Duodenal mucosa (tissue), 2 donors: ENCODE measurements at regions not wholly inside any gene's neighbourhood (a gene's known extent, or its start where the extent isn't known, plus 50 kb on each side); places are given as distances from the start of the nearest gene placed in this dataset.

ENCODE experiments used
- H3K27ac ChIP-seq: one replicate; pipeline ENCODE4 v1.7.0; 2013; ENCODE audit warnings: low read depth, low read length
- H3K27me3 ChIP-seq, 2 donors: one replicate each; pipeline ENCODE4 v1.7.0; 2013; ENCODE audit warnings: low read length in 2 of 2, control low read depth in 1 of 2; ENCODE audit not compliant: insufficient read depth in 2 of 2, control insufficient read depth in 1 of 2
- H3K36me3 ChIP-seq, 2 donors: one replicate each; pipeline ENCODE4 v1.7.0; 2013; ENCODE audit warnings: low read length in 2 of 2, control low read depth in 1 of 2; ENCODE audit not compliant: insufficient read depth in 2 of 2, control insufficient read depth in 1 of 2
- H3K4me1 ChIP-seq, 2 donors: one replicate each; pipeline ENCODE4 v1.7.0; 2013; ENCODE audit warnings: low read length in 2 of 2, control low read depth in 1 of 2; ENCODE audit not compliant: insufficient read depth in 2 of 2, control insufficient read depth in 1 of 2
- H3K4me3 ChIP-seq, 2 donors: one replicate each; pipeline ENCODE4 v1.7.0; 2013; ENCODE audit warnings: low read length in 2 of 2, low read depth in 1 of 2
- H3K9ac ChIP-seq, 2 donors: one replicate each; pipeline ENCODE4 v1.7.0; 2013; ENCODE audit warnings: low read length in 2 of 2, low read depth in 1 of 2
- H3K9me3 ChIP-seq, 2 donors: one replicate each; pipeline ENCODE4 v1.7.0; 2013; ENCODE audit warnings: low read length in 2 of 2, control low read depth in 1 of 2; ENCODE audit not compliant: control insufficient read depth in 1 of 2

GRCh38 chr2:375270-375955 lies 87.5 kb upstream of the ALKAL2 start:
- Histone ChIP-seq H3K9me3 (no peaks in the 10 kb centered on the region), H3K4me1 (no peaks in the 10 kb centered on the region), H3K36me3 (no peaks in the 10 kb centered on the region), H3K27ac (no peak overlapping the region), H3K27me3 (no peaks in the 10 kb centered on the region), H3K4me3 (no peak overlapping the region), H3K9ac (no peak overlapping the region)

- Histone ChIP-seq H3K9ac (no peak overlapping the region), H3K36me3 (no peaks in the 10 kb centered on the region), H3K9me3 (no peaks in the 10 kb centered on the region), H3K4me1 (no peaks in the 10 kb centered on the region), H3K4me3 (no peak overlapping the region), H3K27ac (no peak overlapping the region), H3K27me3 (no peaks in the 10 kb centered on the region)
Observed at GRCh38 chr2:368386-368785, 80.5 kb upstream of the ALKAL2 start.

GRCh38 chr2:367246-367645 lies 79.4 kb upstream of the ALKAL2 start:
- no peak overlapping the region for H3K27ac ChIP-seq
- H3K9me3 ChIP-seq = peaks cover 0 to 1% of the 10 kb centered on the region in 2 donors
- no peaks in the 10 kb centered on the region for H3K27me3 ChIP-seq
- no peak overlapping the region for H3K9ac ChIP-seq
- no peaks in the 10 kb centered on the region for H3K36me3 ChIP-seq
- no peak overlapping the region for H3K4me3 ChIP-seq
- no peaks in the 10 kb centered on the region for H3K4me1 ChIP-seq

GRCh38 chr2:366706-367105 lies 78.8 kb upstream of the ALKAL2 start:
- Histone ChIP-seq H3K9me3 (peaks cover 0 to 3% of the 10 kb centered on the region in 2 donors), H3K27ac (no peak overlapping the region), H3K9ac (no peak overlapping the region), H3K4me3 (no peak overlapping the region), H3K4me1 (no peaks in the 10 kb centered on the region), H3K27me3 (no peaks in the 10 kb centered on the region), H3K36me3 (no peaks in the 10 kb centered on the region)

GRCh38 chr2:365367-366275 lies 77.7 kb upstream of the ALKAL2 start:
- Histone ChIP-seq H3K4me1 (no peaks in the 10 kb centered on the region), H3K27me3 (no peaks in the 10 kb centered on the region), H3K27ac (no peak overlapping the region), H3K36me3 (no peaks in the 10 kb centered on the region), H3K9me3 (peaks cover 0 to 3% of the 10 kb centered on the region in 2 donors), H3K4me3 (no peak overlapping the region), H3K9ac (no peak overlapping the region)

GRCh38 chr2:363824-364470 lies 76.1 kb upstream of the ALKAL2 start:
- peaks cover 0 to 3% of the 10 kb centered on the region in 2 donors for H3K9me3 ChIP-seq
- no peaks in the 10 kb centered on the region for H3K4me1 ChIP-seq
- H3K27me3 ChIP-seq = peaks cover 0 to 2% of the 10 kb centered on the region in 2 donors
- no peak overlapping the region for H3K4me3 ChIP-seq
- H3K27ac ChIP-seq = no peak overlapping the region
- H3K9ac ChIP-seq = no peak overlapping the region
- no peaks in the 10 kb centered on the region for H3K36me3 ChIP-seq

- H3K9me3 ChIP-seq = peaks cover 0 to 3% of the 10 kb centered on the region in 2 donors
- H3K4me3 ChIP-seq = no peak overlapping the region
- no peaks in the 10 kb centered on the region for H3K36me3 ChIP-seq
- no peaks in the 10 kb centered on the region for H3K4me1 ChIP-seq
- no peak overlapping the region for H3K27ac ChIP-seq
- peaks cover 4 to 5% of the 10 kb centered on the region in 2 donors for H3K27me3 ChIP-seq
- no peak overlapping the region for H3K9ac ChIP-seq
Observed at GRCh38 chr2:362924-363323, 75.0 kb upstream of the ALKAL2 start.

- Histone ChIP-seq H3K9me3 (peaks cover 0 to 3% of the 10 kb centered on the region in 2 donors), H3K27ac (no peak overlapping the region), H3K27me3 (peaks cover 5 to 8% of the 10 kb centered on the region in 2 donors), H3K4me3 (no peak overlapping the region), H3K36me3 (no peaks in the 10 kb centered on the region), H3K9ac (no peak overlapping the region), H3K4me1 (no peaks in the 10 kb centered on the region)
Observed at GRCh38 chr2:360124-360523, 72.2 kb upstream of the ALKAL2 start.

- H3K4me3 ChIP-seq = no peak overlapping the region
- H3K4me1 ChIP-seq = no peaks in the 10 kb centered on the region
- H3K27me3 ChIP-seq = peaks cover 5 to 8% of the 10 kb centered on the region in 2 donors
- no peak overlapping the region for H3K9ac ChIP-seq
- H3K9me3 ChIP-seq = peaks cover 0 to 3% of the 10 kb centered on the region in 2 donors
- no peak overlapping the region for H3K27ac ChIP-seq
- H3K36me3 ChIP-seq = no peaks in the 10 kb centered on the region
Observed at GRCh38 chr2:359047-359446, 71.2 kb upstream of the ALKAL2 start.

GRCh38 chr2:357811-358210 lies 69.9 kb upstream of the ALKAL2 start:
- Histone ChIP-seq H3K4me1 (no peaks in the 10 kb centered on the region), H3K27ac (no peak overlapping the region), H3K27me3 (peaks cover 5 to 8% of the 10 kb centered on the region in 2 donors), H3K9me3 (peaks cover 0 to 3% of the 10 kb centered on the region in 2 donors), H3K36me3 (no peaks in the 10 kb centered on the region), H3K9ac (no peak overlapping the region), H3K4me3 (no peak overlapping the region)
